GM21360 (cell line): ENCODE measurements at regions not wholly inside any gene's neighbourhood (a gene's known extent, or its start where the extent isn't known, plus 50 kb on each side); places are given as distances from the start of the nearest gene placed in this dataset.
"Not testable (repeated sequence)": the region's sequence is repeated elsewhere in the genome, so short reads cannot be mapped to it uniquely, and the experiment has no call there.

Experiments used
- ATAC-seq: cut with Tn5 transposase; IDR thresholded peaks from one replicate; pipeline ENCODE4 v1.9.1; 2021; ENCODE audit warnings: mild to moderate bottlenecking, moderate library complexity; ENCODE audit not compliant: unreplicated experiment

DNA sequence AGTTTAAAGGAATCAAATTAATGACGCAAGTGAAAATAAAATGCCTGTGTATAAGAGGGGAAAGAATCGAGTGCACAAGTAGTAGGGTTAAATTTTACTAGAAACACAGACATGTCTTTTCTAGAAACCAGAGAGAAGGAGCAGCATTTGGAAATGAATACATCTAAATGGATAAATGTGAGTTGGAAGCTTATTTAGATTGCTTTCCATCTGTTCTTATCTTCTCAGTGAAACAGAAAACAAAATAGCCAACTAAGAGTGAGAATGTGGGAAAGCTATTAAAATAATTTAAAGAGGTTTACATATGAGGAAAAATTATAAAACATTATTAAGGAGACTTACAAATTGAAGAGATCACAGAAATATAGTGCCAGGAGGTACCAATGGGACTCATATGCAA lies 1818.9 kb upstream of the FLRT2 start:
- ATAC-seq, result no peak

DNA sequence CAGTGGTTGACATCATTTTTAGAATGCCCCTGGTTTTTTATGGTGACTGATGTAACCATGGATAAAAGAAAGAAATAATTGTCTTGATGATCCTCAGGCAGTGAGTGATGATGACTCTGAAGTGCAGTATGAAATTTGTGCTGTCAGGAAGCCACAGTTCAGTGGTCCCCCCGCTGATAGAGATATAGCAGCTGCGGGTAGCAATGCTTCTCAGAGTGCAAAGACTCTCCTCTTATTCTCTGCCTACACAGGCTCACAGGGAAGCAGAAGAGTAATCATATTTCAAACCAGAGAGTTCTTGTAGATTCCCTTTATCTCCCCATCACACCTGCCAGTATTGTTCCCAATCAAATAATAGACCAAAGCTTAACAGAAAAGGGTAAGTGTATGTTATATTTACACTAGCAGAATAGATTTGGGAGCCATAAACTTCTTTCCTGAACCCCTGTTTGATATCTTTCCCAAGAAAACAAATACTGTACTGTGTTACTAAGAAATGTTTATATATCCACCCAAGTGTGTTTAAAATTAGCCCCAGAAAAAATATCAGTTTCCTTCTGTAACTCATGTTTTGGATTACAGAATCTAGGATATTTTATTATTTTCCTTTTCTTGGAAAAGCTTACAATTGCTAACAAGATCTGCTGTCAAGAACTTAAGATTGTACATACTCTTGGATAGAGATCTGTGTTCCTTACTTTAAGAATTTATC lies 1817.4 kb upstream of the FLRT2 start:
- no peak for ATAC-seq

DNA sequence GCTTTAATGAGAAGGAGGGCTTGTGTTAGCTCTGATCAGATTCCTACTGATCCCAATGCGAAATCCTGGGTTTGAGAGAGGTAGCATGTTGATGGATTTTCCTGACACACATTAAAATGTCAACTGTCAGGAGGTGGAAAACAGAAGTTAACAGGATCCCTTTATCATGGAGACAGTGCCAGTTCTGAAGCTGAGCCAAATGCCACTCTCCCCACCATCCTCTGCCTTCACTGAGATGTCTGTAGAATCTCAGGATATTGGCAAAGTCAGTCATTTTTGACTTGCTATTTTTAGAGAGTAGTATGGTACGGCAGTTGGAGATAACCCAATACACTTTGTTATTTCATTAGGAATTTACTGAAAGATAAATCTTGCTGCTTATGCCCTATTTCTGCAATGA lies 1816.2 kb upstream of the FLRT2 start:
- no peak for ATAC-seq

DNA sequence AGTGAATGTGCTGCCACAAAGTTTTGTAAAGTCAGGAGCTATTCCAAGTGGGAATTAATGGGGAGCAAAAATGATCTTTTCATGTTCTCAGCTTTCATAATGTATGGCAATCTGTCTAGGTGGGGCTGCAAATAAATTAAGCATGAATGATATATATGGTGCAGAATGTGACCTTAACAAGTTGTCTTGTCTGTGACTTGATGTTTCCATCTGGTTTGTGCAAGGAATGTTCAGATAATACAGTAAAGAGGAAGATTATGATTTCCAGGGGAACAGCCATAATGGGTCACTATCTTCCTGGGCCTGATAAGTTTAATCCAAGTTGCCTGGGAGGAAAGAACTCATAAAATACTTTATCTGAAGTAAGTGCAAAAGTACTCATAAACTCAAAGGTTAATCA lies 1815.8 kb upstream of the FLRT2 start:
- ATAC-seq, result no peak

GRCh38 chr14:83719435-83719834 lies 1810.5 kb upstream of the FLRT2 start:
- ATAC-seq, result not testable (repeated sequence)

DNA sequence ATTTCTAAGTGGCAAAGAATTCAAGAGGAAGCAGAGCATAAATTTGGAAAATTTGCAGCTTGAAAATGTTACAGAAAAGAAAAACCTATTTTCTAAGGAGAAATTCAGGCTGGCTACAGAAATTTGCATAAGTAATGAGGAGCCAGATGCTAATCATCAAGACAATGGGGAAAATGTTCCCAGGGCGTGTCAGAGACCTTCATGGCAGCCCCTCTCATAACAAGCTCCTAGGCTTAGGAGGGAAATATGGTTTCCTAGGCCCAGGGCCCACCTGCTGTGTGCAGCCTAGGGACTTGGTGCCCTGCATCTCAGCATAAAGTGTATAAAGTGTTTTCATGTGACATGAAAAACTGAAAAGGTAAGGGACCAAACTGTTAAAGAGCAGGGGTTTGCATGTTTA lies 1796.3 kb upstream of the FLRT2 start:
- no peak for ATAC-seq

- ATAC-seq, result no peak
Measured at GRCh38 chr14:83734431-83734830, 1795.5 kb upstream of the FLRT2 start.

DNA sequence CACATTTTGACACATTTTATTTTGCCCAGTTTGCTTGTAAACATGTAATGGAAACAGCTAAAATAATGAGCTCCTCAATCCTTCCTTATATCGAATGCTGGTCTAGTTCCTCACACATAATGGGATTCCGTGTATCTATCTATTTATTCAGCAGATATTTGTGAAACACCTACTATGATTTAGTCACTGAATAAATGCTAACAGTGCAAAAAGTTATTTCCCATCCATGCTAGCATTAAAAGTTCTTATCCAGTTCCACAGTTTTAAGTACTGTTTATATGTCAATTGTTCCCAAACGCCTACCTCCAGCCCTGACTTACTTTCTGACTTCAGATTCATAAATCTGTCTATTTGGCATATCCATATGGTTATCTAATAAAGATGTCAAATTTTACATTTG lies 1788.7 kb upstream of the FLRT2 start:
- ATAC-seq, result no peak

- ATAC-seq, result no peak
Measured at GRCh38 chr14:83744224-83744623, 1785.7 kb upstream of the FLRT2 start.

GRCh38 chr14:83744891-83745290 lies 1785.1 kb upstream of the FLRT2 start:
- ATAC-seq, result no peak

- no peak for ATAC-seq
Measured at GRCh38 chr14:83746336-83746735, 1783.6 kb upstream of the FLRT2 start.

- no peak for ATAC-seq
Measured at GRCh38 chr14:83757916-83758315, 1772.0 kb upstream of the FLRT2 start.

DNA sequence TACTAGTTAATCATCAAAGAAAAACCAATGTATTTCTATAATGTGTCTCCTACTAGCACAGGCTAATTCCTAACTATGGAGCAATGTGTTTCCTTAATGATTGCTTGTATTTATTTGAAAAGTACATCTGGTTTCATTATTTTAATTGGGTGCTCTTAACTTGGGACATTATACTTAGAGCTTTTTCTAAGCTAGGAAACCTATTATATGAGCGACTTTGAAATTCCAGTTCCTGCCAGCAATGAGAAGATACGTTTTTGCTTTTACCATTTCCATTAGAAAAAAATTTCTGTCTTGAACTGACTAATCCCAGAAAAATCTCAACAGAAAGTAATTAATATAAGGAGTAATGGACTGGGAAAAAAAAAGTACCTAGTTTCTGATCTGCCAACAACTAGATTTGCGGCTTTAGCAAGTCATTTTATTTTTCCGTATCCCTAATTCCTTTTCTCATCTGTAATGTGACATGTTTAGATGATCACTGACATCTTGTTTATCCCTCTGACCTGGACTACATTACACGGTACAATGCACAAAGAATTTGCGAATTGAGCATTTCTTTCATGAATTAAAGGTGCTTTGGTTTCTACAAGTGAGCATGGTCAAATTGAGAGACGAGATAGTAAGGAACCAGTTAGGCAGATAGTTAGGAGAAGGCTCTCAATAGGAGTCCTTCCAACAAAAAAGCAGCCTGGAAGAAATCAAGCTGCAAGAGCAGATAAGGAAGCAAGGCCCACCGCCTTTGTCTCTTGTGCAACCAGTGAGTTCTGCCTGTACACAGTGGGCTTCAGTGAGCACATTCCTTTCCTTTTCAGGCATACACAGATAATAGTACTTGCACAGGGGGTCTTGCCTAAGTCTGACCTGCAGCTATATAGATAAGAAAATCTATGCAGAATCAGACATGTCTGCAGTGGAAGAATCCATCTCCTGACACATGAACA lies 1765.0 kb upstream of the FLRT2 start:
- no peak for ATAC-seq

DNA sequence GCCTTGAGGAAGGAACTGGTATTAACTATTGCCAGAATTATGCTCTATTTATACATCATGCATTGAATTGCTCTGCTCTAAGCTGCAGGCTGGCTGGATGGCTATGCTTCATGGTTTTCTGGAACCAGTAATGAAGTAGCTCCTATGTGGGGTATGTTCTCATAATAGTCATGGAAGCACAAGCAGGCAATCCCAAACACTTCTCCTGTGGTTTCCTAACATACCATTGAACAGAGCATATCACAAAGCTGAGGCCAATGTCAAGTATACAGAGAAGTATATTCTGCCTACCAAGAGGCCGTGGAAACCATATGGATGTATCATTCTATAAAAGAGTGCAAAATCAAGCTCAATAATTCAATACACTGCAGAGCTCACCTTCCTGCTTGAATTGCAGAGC lies 1752.4 kb upstream of the FLRT2 start:
- no peak for ATAC-seq

- ATAC-seq, result no peak
Measured at GRCh38 chr14:83779266-83779665, 1750.7 kb upstream of the FLRT2 start.

DNA sequence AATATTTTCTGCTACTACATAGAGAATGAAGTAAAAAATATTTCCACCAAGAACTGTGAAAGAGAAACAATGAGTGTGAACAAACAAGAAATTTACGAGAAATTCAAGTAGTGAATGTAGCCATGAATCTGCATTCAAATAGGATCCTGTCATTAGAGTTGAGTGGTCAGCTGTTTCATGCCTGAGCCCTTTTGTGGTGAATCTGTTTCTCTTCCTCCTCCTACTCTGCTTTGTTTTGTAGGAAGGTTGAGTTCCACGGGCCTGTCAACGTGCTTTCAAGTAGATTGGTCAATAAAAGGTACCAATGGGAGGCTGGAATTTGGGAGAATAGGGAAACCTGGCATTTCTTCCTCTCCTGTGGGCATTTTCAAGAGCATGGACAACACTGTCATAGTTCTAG lies 1749.6 kb upstream of the FLRT2 start:
- no peak for ATAC-seq

- no peak for ATAC-seq
Measured at GRCh38 chr14:83798421-83798820, 1731.5 kb upstream of the FLRT2 start.

DNA sequence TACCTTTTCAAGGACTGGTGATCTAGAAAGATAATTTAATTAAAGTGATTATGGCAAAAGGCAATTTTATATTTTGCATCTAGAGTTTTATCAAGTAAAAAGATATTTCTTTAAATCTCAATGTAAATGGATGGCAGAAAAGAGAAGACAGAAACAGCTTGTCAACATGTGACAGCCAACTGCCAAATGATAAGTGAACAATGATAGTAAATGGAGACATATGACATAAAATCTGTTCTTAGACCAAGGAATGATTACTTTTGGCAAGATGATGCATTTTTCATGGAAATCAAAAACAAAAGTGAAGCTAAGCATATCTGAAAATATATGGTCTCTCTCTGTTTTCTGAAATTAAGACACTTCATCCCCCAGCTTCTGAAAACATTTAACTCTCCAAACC lies 1730.7 kb upstream of the FLRT2 start:
- ATAC-seq, result no peak

- no peak for ATAC-seq
Measured at GRCh38 chr14:83814896-83815295, 1715.0 kb upstream of the FLRT2 start.

DNA sequence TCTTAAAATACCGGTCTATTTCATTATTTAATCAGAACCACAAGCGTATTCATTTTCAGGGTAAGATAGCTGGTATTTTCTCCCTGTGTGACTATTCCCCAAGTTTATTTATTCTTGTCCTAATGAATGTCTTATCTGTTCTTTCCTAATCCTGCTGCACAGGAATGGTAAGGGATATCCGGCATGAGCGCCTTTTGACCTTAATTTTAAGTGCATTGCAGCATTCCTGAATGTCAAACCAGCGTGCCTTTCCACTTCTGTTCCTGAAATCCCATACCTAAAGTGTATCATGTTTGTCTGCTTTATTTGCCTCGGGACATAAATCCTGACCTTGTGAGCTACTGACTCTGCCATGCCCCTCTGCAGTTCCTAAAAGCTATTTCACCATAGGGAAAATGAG lies 1713.2 kb upstream of the FLRT2 start:
- ATAC-seq, result no peak

- ATAC-seq, result no peak
Measured at GRCh38 chr14:83825843-83826242, 1704.1 kb upstream of the FLRT2 start.

DNA sequence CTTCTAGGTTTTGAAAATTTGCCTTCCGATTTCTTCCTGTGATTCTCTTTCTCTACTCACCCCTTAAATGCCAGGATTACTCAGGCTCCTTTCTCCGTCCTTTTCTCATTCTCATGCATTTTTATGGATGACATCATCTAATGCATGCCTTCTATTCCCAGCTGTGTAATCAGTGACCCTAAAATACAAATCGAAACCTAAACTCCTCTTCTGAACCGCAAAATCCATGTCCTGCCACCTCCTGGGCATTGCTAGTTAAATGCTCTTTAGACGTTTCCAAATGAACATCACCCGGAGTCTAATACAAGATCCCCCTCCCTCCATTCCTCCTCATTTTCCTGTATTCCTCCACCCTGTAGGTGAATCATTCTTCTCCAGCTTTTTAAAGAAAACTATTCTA lies 1703.1 kb upstream of the FLRT2 start:
- ATAC-seq, result no peak
